HCT116 (cell line): ENCODE measurements at regions not wholly inside any gene's neighbourhood (a gene's known extent, or its start where the extent isn't known, plus 50 kb on each side); places are given as distances from the start of the nearest gene placed in this dataset.

Experiments used
- ATAC-seq: fragments of 200-7000 bp; cut with Tn5 transposase; 2 replicates; pipeline ENCODE4 v1.9.1; 2020; ENCODE audit warnings: mild to moderate bottlenecking, moderate library complexity
- BruUV-seq: library from RNA; stranded (reverse); fragments of 400-500 nt; replicated peaks from 2 replicates; lab custom pipeline; 2021; lab: Mats Ljungman, UMichigan
- CTCF ChIA-PET: fragments of 300-600 bp; sonication (Branson Sonifier 250); formaldehyde crosslinking; loops from one replicate; lab custom pipeline; 2021; ENCODE audit warnings: antibody characterized with exemption; lab: Charles Lee
- POLR2A ChIA-PET: fragments of 300-600, 350-600 bp; sonication (Branson Sonifier 250); formaldehyde crosslinking; loops from one replicate; lab custom pipeline; 2021; ENCODE audit warnings: antibody characterized with exemption; lab: Charles Lee
- RAD21 ChIA-PET, 2 experiments: fragments of 300-600 bp; sonication (Branson Sonifier 250); formaldehyde crosslinking; loops; one replicate each; lab custom pipeline; 2023; ENCODE audit warnings: low total read pairs in 2 of 2; ENCODE audit not compliant: uncharacterized antibody in 2 of 2, unreplicated experiment in 2 of 2, low non-redundant PET in 1 of 2; lab: Charles Lee
- DNase-seq: peaks from one replicate; pipeline ENCODE4 v3.0.0-alpha.2; 2010; ENCODE audit warnings: low read depth, low spot score
- H2AFZ ChIP-seq: fragments of 200-600 bp; shearing (Covaris generic), sonication (generic); 2 replicates; pipeline ENCODE4 v1.6.1; 2017; ENCODE audit warnings: low read depth, mixed run types, mixed read lengths, antibody characterized with exemption, low read length; ENCODE audit not compliant: poor library complexity, severe bottlenecking
- H3K27ac ChIP-seq: 2 replicates; pipeline ENCODE4 v1.5.1; 2012; ENCODE audit warnings: low read depth, low read length
- H3K27me3 ChIP-seq: fragments of 200-600 bp; sonication (generic); 2 replicates; pipeline ENCODE4 v1.6.1; 2016; ENCODE audit warnings: mixed run types, low read length, mixed read lengths; ENCODE audit not compliant: insufficient read depth
- H3K36me3 ChIP-seq, 2 experiments: fragments of 200-500 bp in 1 of 2; fragments of 200-600 bp in 1 of 2; sonication (Bioruptor generic) in 1 of 2; sonication (generic) in 1 of 2; 2 replicates each; pipeline versions ENCODE4 v1.5.1 to v1.6.1; 2014 to 2016; ENCODE audit warnings: low read length in 2 of 2, inconsistent platforms in 1 of 2, mixed read lengths in 1 of 2, mixed run types in 1 of 2; ENCODE audit not compliant: insufficient read depth in 2 of 2, control insufficient read depth in 1 of 2
- H3K4me1 ChIP-seq, 2 experiments: fragments of 200-600 bp in 1 of 2; sonication (generic) in 1 of 2; 2 replicates each; pipeline versions ENCODE4 v1.5.1 to v1.6.1; 2012 to 2017; ENCODE audit warnings: low read length in 2 of 2, inconsistent platforms in 1 of 2, mild to moderate bottlenecking in 1 of 2, mixed read lengths in 1 of 2, mixed run types in 1 of 2, moderate library complexity in 1 of 2; ENCODE audit not compliant: insufficient read depth in 2 of 2, control insufficient read depth in 1 of 2
- H3K4me2 ChIP-seq: fragments of 200-600 bp; sonication (generic); 2 replicates; pipeline ENCODE4 v1.6.1; 2017; ENCODE audit warnings: mixed run types, low read length, mixed read lengths
- H3K4me3 ChIP-seq, 2 experiments: fragments of 200-600 bp in 1 of 2; sonication (generic) in 1 of 2; replicated peaks in 1 of 2; 2 replicates each; pipeline ENCODE4 v1.5.1; 2011 to 2016; ENCODE audit warnings: low read length in 2 of 2, control low read depth in 1 of 2, low read depth in 1 of 2, mild to moderate bottlenecking in 1 of 2, mixed read lengths in 1 of 2, mixed run types in 1 of 2
- H3K79me2 ChIP-seq: fragments of 200-600 bp; sonication (generic); 2 replicates; pipeline ENCODE4 v1.6.1; 2017; ENCODE audit warnings: mild to moderate bottlenecking, mixed run types, low read length, moderate library complexity, mixed read lengths; ENCODE audit not compliant: insufficient read depth
- H3K9ac ChIP-seq: fragments of 200-600 bp; sonication (generic); 2 replicates; pipeline ENCODE4 v1.6.1; 2016; ENCODE audit warnings: low read length, mixed read lengths
- H3K9me2 ChIP-seq: fragments of 200-600 bp; sonication (generic), shearing (Covaris generic); 2 replicates; pipeline ENCODE4 v1.6.1; 2017; ENCODE audit warnings: mixed run types, mild to moderate bottlenecking, moderate library complexity; ENCODE audit not compliant: insufficient read depth
- H3K9me3 ChIP-seq, 2 experiments: fragments of 200-500 bp in 1 of 2; fragments of 200-600 bp in 1 of 2; sonication (Bioruptor generic) in 1 of 2; sonication (generic) in 1 of 2; 2 replicates each; pipeline ENCODE4 v1.6.1; 2014 to 2017; ENCODE audit warnings: low read length in 2 of 2, mixed read lengths in 2 of 2, inconsistent platforms in 1 of 2, low read depth in 1 of 2, mild to moderate bottlenecking in 1 of 2, mixed run types in 1 of 2, moderate library complexity in 1 of 2; ENCODE audit not compliant: control insufficient read depth in 1 of 2, insufficient read depth in 1 of 2
- H4K20me1 ChIP-seq: fragments of 200-600 bp; sonication (generic), shearing (Covaris generic); 2 replicates; pipeline ENCODE4 v1.6.1; 2017; ENCODE audit warnings: mixed run types, mild to moderate bottlenecking, moderate library complexity; ENCODE audit not compliant: insufficient read depth
- ATF3 ChIP-seq: IDR thresholded peaks from 2 replicates; pipeline ENCODE4 v1.6.1; 2012
- CEBPB ChIP-seq: IDR thresholded peaks from 2 replicates; pipeline ENCODE4 v1.6.1; 2012; ENCODE audit warnings: low read depth
- EZH2phosphoT487 ChIP-seq: fragments of 200-600 bp; IDR thresholded peaks from 2 replicates; pipeline ENCODE4 v1.6.1; 2018; ENCODE audit warnings: antibody characterized with exemption, borderline replicate concordance
- POLR2A ChIP-seq: IDR thresholded peaks from 2 replicates; pipeline ENCODE4 v1.7.0; 2011; ENCODE audit warnings: borderline replicate concordance; ENCODE audit not compliant: insufficient read depth, insufficient read length; ENCODE audit errors: extremely low read depth
- SP1 ChIP-seq: IDR thresholded peaks from 2 replicates; pipeline ENCODE4 v1.6.1; 2012; ENCODE audit warnings: low read depth
- TCF7L2 ChIP-seq: IDR thresholded peaks from 2 replicates; pipeline ENCODE4 v1.7.0; 2011; ENCODE audit warnings: borderline replicate concordance, inconsistent platforms; ENCODE audit not compliant: insufficient read depth, insufficient read length; ENCODE audit errors: extremely low read depth
- YY1 ChIP-seq: IDR thresholded peaks from 2 replicates; pipeline ENCODE4 v1.6.1; 2011; ENCODE audit warnings: low read length, low read depth, moderate library complexity, mild to moderate bottlenecking; ENCODE audit not compliant: insufficient replicate concordance; ENCODE audit errors: extremely low read depth
- ZNF274 ChIP-seq: fragments of 200-500 bp; sonication (Bioruptor generic); IDR thresholded peaks from 2 replicates; pipeline ENCODE4 v1.6.1; 2014; ENCODE audit warnings: mild to moderate bottlenecking, low read depth, low read length, inconsistent platforms
- intact Hi-C: fragments of 100-400 bp; cut with micrococcal nuclease; formaldehyde crosslinking; loops from 2 replicates; pipeline ENCODE4 v1.10.0; 2022
- TF ChIP-seq, protein P1 (sequence below): IDR thresholded peaks from 2 replicates; pipeline ENCODE4 v1.6.1; 2012; ENCODE audit warnings: low read depth

DNA sequence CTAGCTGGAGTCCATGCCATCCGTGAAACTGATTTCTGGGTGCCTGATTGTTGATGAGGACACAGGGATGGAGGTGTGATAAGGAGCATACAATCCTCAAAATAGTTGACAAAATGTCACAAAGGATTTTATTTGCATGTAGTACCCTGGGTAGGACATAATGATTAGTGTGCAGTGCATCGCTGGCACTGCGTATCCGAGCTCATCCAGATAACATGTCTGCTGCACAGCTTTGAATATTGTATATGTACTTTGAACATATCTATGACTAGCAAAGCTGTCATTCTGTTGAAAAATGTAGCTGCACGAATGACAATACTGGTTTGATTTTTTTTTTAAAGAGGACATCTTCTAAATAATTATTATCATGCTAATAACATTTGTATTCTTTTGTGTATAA is 529.7 kb upstream of the FANCL start:
- no peaks in the 10 kb centered on the region for H3K9me2 ChIP-seq
- H3K27ac ChIP-seq, result no peak overlapping the region
- ChIA-PET CTCF (no interaction called here), POLR2A (no interaction called here), RAD21 (no interaction called here)
- DNase-seq (no peak), ATAC-seq (no peak)
- no peaks in the 10 kb centered on the region for H3K9me3 ChIP-seq
- no peaks in the 10 kb centered on the region for H3K36me3 ChIP-seq
- intact Hi-C loops, result no loop called here
- H3K4me3 ChIP-seq, result no peak overlapping the region
- TF ChIP-seq POLR2A (no peak), YY1 (no peak), ATF3 (no peak), CEBPB (no peak), SP1 (no peak), ZNF274 (no peak), EZH2phosphoT487 (no peak), TCF7L2 (no peak)
- TF ChIP-seq, protein P1, sequence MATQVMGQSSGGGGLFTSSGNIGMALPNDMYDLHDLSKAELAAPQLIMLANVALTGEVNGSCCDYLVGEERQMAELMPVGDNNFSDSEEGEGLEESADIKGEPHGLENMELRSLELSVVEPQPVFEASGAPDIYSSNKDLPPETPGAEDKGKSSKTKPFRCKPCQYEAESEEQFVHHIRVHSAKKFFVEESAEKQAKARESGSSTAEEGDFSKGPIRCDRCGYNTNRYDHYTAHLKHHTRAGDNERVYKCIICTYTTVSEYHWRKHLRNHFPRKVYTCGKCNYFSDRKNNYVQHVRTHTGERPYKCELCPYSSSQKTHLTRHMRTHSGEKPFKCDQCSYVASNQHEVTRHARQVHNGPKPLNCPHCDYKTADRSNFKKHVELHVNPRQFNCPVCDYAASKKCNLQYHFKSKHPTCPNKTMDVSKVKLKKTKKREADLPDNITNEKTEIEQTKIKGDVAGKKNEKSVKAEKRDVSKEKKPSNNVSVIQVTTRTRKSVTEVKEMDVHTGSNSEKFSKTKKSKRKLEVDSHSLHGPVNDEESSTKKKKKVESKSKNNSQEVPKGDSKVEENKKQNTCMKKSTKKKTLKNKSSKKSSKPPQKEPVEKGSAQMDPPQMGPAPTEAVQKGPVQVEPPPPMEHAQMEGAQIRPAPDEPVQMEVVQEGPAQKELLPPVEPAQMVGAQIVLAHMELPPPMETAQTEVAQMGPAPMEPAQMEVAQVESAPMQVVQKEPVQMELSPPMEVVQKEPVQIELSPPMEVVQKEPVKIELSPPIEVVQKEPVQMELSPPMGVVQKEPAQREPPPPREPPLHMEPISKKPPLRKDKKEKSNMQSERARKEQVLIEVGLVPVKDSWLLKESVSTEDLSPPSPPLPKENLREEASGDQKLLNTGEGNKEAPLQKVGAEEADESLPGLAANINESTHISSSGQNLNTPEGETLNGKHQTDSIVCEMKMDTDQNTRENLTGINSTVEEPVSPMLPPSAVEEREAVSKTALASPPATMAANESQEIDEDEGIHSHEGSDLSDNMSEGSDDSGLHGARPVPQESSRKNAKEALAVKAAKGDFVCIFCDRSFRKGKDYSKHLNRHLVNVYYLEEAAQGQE, result no peak
- no peak overlapping the region for H2AFZ ChIP-seq
- H4K20me1 ChIP-seq, result no peaks in the 10 kb centered on the region
- no TSS peak for BruUV-seq
- H3K79me2 ChIP-seq, result no peaks in the 10 kb centered on the region
- no peak overlapping the region for H3K9ac ChIP-seq
- peaks cover 71% of the 10 kb centered on the region for H3K27me3 ChIP-seq
- no peaks in the 10 kb centered on the region for H3K4me1 ChIP-seq
- no peak overlapping the region for H3K4me2 ChIP-seq
